Hepatocyte (in vitro differentiated cells): ENCODE measurements at regions not wholly inside any gene's neighbourhood (a gene's known extent, or its start where the extent isn't known, plus 50 kb on each side); places are given as distances from the start of the nearest gene placed in this dataset.

Source experiments
- DNase-seq: peaks from one replicate; pipeline ENCODE4 v3.0.0-alpha.2; 2016; ENCODE audit warnings: low spot score
- H2AFZ ChIP-seq: fragments of 200-600 bp; sonication (generic); 2 replicates; pipeline ENCODE4 v1.6.0; 2016; ENCODE audit warnings: antibody characterized with exemption, mild to moderate bottlenecking
- H3K27ac ChIP-seq: fragments of 200-600 bp; sonication (generic); 2 replicates; pipeline ENCODE4 v1.5.1; 2016; ENCODE audit warnings: mild to moderate bottlenecking
- H3K27me3 ChIP-seq: fragments of 200-600 bp; sonication (generic); 2 replicates; pipeline ENCODE4 v1.6.1; 2016
- H3K36me3 ChIP-seq: fragments of 200-600 bp; sonication (generic); replicated peaks from 2 replicates; pipeline ENCODE4 v1.5.1; 2016; ENCODE audit warnings: low read depth; ENCODE audit not compliant: insufficient read depth
- H3K4me1 ChIP-seq: fragments of 200-600 bp; sonication (generic); 2 replicates; pipeline ENCODE4 v1.5.1; 2016; ENCODE audit warnings: mild to moderate bottlenecking, moderate library complexity; ENCODE audit not compliant: insufficient read depth
- H3K4me2 ChIP-seq: fragments of 200-600 bp; sonication (generic); 2 replicates; pipeline ENCODE4 v1.6.0; 2016
- H3K4me3 ChIP-seq: fragments of 200-600 bp; sonication (generic); 2 replicates; pipeline ENCODE4 v1.5.1; 2016; ENCODE audit warnings: mild to moderate bottlenecking
- H3K79me2 ChIP-seq: fragments of 200-600 bp; sonication (generic); 2 replicates; pipeline ENCODE4 v1.6.0; 2017; ENCODE audit warnings: mild to moderate bottlenecking
- H3K9me2 ChIP-seq: fragments of 200-600 bp; sonication (generic); replicated peaks from 2 replicates; pipeline ENCODE4 v1.6.0; 2017; ENCODE audit warnings: mild to moderate bottlenecking; ENCODE audit not compliant: insufficient read depth
- H3K9me3 ChIP-seq: fragments of 200-600 bp; sonication (generic); 2 replicates; pipeline ENCODE4 v1.5.1; 2016; ENCODE audit warnings: low read depth, mild to moderate bottlenecking
- H4K20me1 ChIP-seq: fragments of 200-600 bp; sonication (generic); 2 replicates; pipeline ENCODE4 v1.6.0; 2016; ENCODE audit warnings: mild to moderate bottlenecking; ENCODE audit not compliant: insufficient read depth, poor library complexity, severe bottlenecking
- EZH2 ChIP-seq: fragments of 200-600 bp; sonication (generic); IDR thresholded peaks from 2 replicates; pipeline ENCODE4 v1.6.1; 2016; ENCODE audit warnings: antibody characterized with exemption, mild to moderate bottlenecking, borderline replicate concordance
- EZH2phosphoT487 ChIP-seq: fragments of 200-600 bp; sonication (generic); IDR thresholded peaks from one replicate; pipeline ENCODE4 v1.6.1; 2018; ENCODE audit warnings: antibody characterized with exemption, mild to moderate bottlenecking, low read depth, moderate library complexity; ENCODE audit not compliant: unreplicated experiment, severe bottlenecking
- WGBS: methylation state at CpG from one replicate; pipeline ENCODE4 v1.1.6; 2016; ENCODE audit warnings: low lambda C conversion rate; ENCODE audit errors: missing lambda C conversion rate; 5-methylcytosine and 5-hydroxymethylcytosine counted together
- TF ChIP-seq, protein P1 (sequence below): fragments of 200-600 bp; sonication (generic); IDR thresholded peaks from 2 replicates; pipeline ENCODE4 v1.5.1; 2016; ENCODE audit warnings: antibody characterized with exemption, mild to moderate bottlenecking; ENCODE audit not compliant: poor library complexity

DNA sequence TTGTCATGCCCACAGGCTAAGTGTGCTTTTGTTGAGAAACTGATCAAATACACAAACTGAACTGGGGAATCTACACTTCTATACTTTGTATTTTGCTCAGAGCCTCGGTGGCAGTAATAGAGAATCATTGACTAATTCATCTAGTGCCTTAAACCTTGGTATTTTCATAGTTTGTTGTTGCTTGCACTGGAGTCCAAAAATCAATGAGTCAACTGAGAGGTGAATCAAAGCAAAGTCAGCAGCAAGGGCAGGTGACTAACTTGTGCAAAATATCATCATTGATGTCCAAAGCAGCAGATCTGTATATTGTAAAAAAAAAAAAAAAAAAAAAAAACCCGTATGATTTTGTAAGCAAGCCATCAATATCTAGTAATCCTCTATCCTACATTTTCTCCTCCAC, 296.4 kb downstream of the MAP2K6 start:
- H3K27me3 ChIP-seq: no peaks in the 10 kb centered on the region
- no peaks in the 10 kb centered on the region for H4K20me1 ChIP-seq
- 79% methylated on average over 2 of the region's 2 CpGs for WGBS
- TF ChIP-seq, protein P1, sequence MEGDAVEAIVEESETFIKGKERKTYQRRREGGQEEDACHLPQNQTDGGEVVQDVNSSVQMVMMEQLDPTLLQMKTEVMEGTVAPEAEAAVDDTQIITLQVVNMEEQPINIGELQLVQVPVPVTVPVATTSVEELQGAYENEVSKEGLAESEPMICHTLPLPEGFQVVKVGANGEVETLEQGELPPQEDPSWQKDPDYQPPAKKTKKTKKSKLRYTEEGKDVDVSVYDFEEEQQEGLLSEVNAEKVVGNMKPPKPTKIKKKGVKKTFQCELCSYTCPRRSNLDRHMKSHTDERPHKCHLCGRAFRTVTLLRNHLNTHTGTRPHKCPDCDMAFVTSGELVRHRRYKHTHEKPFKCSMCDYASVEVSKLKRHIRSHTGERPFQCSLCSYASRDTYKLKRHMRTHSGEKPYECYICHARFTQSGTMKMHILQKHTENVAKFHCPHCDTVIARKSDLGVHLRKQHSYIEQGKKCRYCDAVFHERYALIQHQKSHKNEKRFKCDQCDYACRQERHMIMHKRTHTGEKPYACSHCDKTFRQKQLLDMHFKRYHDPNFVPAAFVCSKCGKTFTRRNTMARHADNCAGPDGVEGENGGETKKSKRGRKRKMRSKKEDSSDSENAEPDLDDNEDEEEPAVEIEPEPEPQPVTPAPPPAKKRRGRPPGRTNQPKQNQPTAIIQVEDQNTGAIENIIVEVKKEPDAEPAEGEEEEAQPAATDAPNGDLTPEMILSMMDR: no peak
- TF ChIP-seq EZH2phosphoT487 (no peak), EZH2 (no peak)
- H3K36me3 ChIP-seq: no peaks in the 10 kb centered on the region
- H3K4me2 ChIP-seq: no peak overlapping the region
- no peak overlapping the region for H3K27ac ChIP-seq
- no peak overlapping the region for H3K4me3 ChIP-seq
- peaks cover 5% of the 10 kb centered on the region for H3K4me1 ChIP-seq
- H3K79me2 ChIP-seq: no peaks in the 10 kb centered on the region
- H3K9me2 ChIP-seq: no peaks in the 10 kb centered on the region
- H2AFZ ChIP-seq: no peak overlapping the region
- DNase-seq: peak; percentile 9
- H3K9me3 ChIP-seq: no peaks in the 10 kb centered on the region

DNA sequence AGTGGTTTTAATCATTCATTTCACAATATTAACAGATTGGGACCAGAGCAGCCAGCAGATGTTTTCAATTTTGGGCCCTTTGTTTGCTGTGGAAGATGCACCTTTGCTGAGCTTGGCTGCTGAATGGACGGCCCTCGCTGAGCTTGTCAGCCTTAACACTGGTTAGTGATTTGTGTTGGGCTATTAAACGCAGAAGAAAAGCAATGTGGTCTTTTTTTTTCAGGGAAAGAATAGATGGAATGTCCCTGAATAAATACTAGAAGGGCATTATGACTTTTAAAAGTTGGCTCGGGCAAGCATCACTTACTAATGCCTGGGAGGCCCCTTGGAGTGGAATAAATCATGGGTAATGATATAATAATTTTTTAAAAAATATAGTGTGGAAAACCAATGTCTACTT, 297.0 kb downstream of the MAP2K6 start:
- Histone ChIP-seq H4K20me1 (no peaks in the 10 kb centered on the region), H3K4me2 (no peak overlapping the region), H2AFZ (no peak overlapping the region), H3K27ac (no peak overlapping the region), H3K4me1 (peaks cover 5% of the 10 kb centered on the region), H3K27me3 (no peaks in the 10 kb centered on the region), H3K79me2 (no peaks in the 10 kb centered on the region), H3K9me3 (no peaks in the 10 kb centered on the region), H3K36me3 (no peaks in the 10 kb centered on the region), H3K4me3 (no peak overlapping the region), H3K9me2 (no peaks in the 10 kb centered on the region)
- DNase-seq: no peak
- 42% methylated on average over 4 of the region's 4 CpGs for WGBS
- no peak for TF ChIP-seq EZH2phosphoT487
- TF ChIP-seq EZH2: no peak
- TF ChIP-seq, protein P1: no peak

DNA sequence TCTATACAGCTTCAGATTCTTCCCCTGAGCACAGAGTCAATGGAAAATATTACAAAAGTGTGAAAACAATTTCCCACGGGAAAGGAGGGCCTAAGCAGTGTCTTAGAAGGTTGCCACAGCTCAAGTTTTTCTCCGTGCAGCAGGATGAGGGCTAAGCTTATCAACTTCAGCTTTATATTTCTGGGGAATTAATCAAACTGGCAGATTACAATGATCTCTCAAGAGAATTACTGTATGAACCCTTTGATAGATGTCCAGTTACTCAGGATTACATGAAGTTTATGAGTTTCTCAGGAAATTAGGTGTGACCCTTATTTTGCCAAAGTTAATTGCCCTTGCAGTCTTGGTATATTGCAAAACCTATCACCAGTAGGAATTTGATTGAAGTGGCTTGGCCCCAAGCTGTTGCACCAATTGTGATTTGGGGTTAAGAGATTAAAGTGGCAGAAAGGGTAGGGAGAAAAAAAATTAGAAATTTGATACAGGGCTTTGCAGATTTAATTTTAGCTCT, 298.4 kb downstream of the MAP2K6 start:
- 66% methylated on average over 2 of the region's 2 CpGs for WGBS
- H3K27me3 ChIP-seq: no peaks in the 10 kb centered on the region
- no peak overlapping the region for H3K27ac ChIP-seq
- no peak for DNase-seq
- no peaks in the 10 kb centered on the region for H3K9me2 ChIP-seq
- no peak overlapping the region for H3K4me2 ChIP-seq
- H3K36me3 ChIP-seq: no peaks in the 10 kb centered on the region
- TF ChIP-seq EZH2phosphoT487: no peak
- TF ChIP-seq EZH2: no peak
- TF ChIP-seq, protein P1: no peak
- H3K4me3 ChIP-seq: no peak overlapping the region
- H3K4me1 ChIP-seq: peaks cover 13% of the 10 kb centered on the region
- no peaks in the 10 kb centered on the region for H3K9me3 ChIP-seq
- no peaks in the 10 kb centered on the region for H4K20me1 ChIP-seq
- H2AFZ ChIP-seq: no peak overlapping the region
- no peaks in the 10 kb centered on the region for H3K79me2 ChIP-seq

DNA sequence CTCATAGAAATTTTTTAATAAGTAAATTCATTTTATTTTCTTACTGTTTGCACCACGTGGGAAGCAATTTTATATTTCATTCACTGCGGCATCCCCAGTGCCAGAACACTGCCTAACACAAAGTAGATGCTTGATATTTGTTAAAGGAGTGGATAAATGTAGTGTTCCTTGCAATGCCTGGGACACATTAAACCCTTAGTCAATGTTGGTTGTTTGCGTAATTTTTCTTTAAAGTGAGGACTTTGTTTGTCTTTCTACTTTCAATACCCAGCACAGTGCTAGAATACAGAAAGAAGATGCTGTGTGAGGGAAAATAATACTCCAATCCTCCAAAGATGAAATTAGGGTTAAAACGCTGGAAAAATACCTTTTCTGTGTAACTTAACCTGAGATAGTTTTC, 299.3 kb downstream of the MAP2K6 start:
- peaks cover 13% of the 10 kb centered on the region for H3K4me1 ChIP-seq
- H3K36me3 ChIP-seq: no peaks in the 10 kb centered on the region
- TF ChIP-seq EZH2phosphoT487 (no peak), EZH2 (no peak)
- TF ChIP-seq, protein P1: no peak
- H3K27me3 ChIP-seq: no peaks in the 10 kb centered on the region
- H3K4me3 ChIP-seq: no peak overlapping the region
- no peak overlapping the region for H3K27ac ChIP-seq
- H4K20me1 ChIP-seq: no peaks in the 10 kb centered on the region
- no peaks in the 10 kb centered on the region for H3K9me2 ChIP-seq
- WGBS: 68% methylated on average over 4 of the region's 4 CpGs
- no peak overlapping the region for H3K4me2 ChIP-seq
- no peak overlapping the region for H2AFZ ChIP-seq
- DNase-seq: no peak
- no peaks in the 10 kb centered on the region for H3K79me2 ChIP-seq
- H3K9me3 ChIP-seq: no peaks in the 10 kb centered on the region
